ENCODE measurements at regions not wholly inside any gene's neighbourhood (a gene's known extent, or its start where the extent isn't known, plus 50 kb on each side); places are given as distances from the start of the nearest gene placed in this dataset.

- TF ChIP-seq FOXJ3 (CRISPR knock-in tag; IDR thresholded peaks at IDR 0.05; ENCODE audit: borderline replicate concordance) = no peak
- TF ChIP-seq ATF1 (CRISPR knock-in tag; IDR thresholded peaks at IDR 0.05) = no peak
- TF ChIP-seq SRY (CRISPR knock-in tag; IDR thresholded peaks at IDR 0.05) = no peak
- TF ChIP-seq, protein P1, sequence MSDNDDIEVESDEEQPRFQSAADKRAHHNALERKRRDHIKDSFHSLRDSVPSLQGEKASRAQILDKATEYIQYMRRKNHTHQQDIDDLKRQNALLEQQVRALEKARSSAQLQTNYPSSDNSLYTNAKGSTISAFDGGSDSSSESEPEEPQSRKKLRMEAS (IDR thresholded peaks at IDR 0.05) = no peak
- TF ChIP-seq RFXANK (CRISPR knock-in tag; IDR thresholded peaks at IDR 0.05) = no peak
- no peak for TF ChIP-seq NR2F2 (IDR thresholded peaks at IDR 0.05; ENCODE audit: borderline replicate concordance, low read depth)
- TF ChIP-seq ZMYM2 (CRISPR knock-in tag; IDR thresholded peaks at IDR 0.05) = no peak
- TF ChIP-seq, protein P2, sequence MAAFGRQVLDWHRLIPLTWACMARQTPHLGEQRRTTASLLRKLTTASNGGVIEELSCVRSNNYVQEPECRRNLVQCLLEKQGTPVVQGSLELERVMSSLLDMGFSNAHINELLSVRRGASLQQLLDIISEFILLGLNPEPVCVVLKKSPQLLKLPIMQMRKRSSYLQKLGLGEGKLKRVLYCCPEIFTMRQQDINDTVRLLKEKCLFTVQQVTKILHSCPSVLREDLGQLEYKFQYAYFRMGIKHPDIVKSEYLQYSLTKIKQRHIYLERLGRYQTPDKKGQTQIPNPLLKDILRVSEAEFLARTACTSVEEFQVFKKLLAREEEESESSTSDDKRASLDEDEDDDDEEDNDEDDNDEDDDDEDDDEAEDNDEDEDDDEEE (CRISPR knock-in tag; IDR thresholded peaks at IDR 0.05) = no peak
- TF ChIP-seq DMAP1 (CRISPR knock-in tag; IDR thresholded peaks at IDR 0.05) = no peak
- TF ChIP-seq BCL6 (CRISPR knock-in tag; IDR thresholded peaks at IDR 0.05) = no peak
- TF ChIP-seq SNAPC2 (CRISPR knock-in tag; IDR thresholded peaks at IDR 0.05) = no peak
- no peak for TF ChIP-seq KLF9 (CRISPR knock-in tag; IDR thresholded peaks at IDR 0.05; ENCODE audit: low read depth)
- TF ChIP-seq ZSCAN30 (CRISPR knock-in tag; IDR thresholded peaks at IDR 0.05) = no peak
- no peak for TF ChIP-seq HMGA1 (CRISPR knock-in tag; conservative IDR thresholded peaks at IDR 0.05)
- DNase-seq (ENCODE audit: low spot score) (no peak), ATAC-seq (no peak), FAIRE-seq (no peak)
- no peaks in the 10 kb centered on the region for H3K79me2 ChIP-seq (ENCODE audit: insufficient read depth, low read length)
- no peaks in the 10 kb centered on the region for H4K20me1 ChIP-seq (ENCODE audit: insufficient read depth, low read length)
- no peaks in the 10 kb centered on the region for H3K36me3 ChIP-seq (replicated peaks in 1 of 2; ENCODE audit: control insufficient read depth in 1 of 2, insufficient read depth in 2 of 2, low read length in 2 of 2)
- intact Hi-C loops (cut with micrococcal nuclease; ENCODE audit: unreplicated experiment) (no loop called here), in situ Hi-C loops (cut with HindIII; ENCODE audit: extremely low pct_ligation_motif_present, low pct_unique_long_range_greater_than_20kb) (no loop called here)
- H3K9me3 ChIP-seq (ENCODE audit: low read length) = no peaks in the 10 kb centered on the region
- H2AFZ ChIP-seq (ENCODE audit: low read length) = no peak overlapping the region
- no peaks in the 10 kb centered on the region for H3K4me1 ChIP-seq (ENCODE audit: insufficient read depth, low read length)
- WGBS (ENCODE audit: low lambda C conversion rate) = no CpG with 5 or more reads among the region's 5 CpGs
- BruUV-seq (replicated peaks) = no TSS peak
- peaks cover 0 to 3% of the 10 kb centered on the region in 2 experiments; a peak in 1 of 5 replicates for H3K27me3 ChIP-seq (ENCODE audit: control insufficient read depth in 1 of 2, insufficient read depth in 2 of 2, low read length in 2 of 2)
- no peak overlapping the region for H3K4me3 ChIP-seq (replicated peaks in 1 of 3; ENCODE audit: insufficient read depth in 1 of 3, low read depth in 2 of 3, low read length in 3 of 3)
- H3K9ac ChIP-seq (ENCODE audit: insufficient read depth, low read depth, low read length) = no peak overlapping the region
- ChIA-PET POLR2A (no interaction called here), CTCF (ENCODE audit: low intra/inter-chr PET ratio, low total read pairs) (no interaction called here)
- H3K27ac ChIP-seq (ENCODE audit: extremely low read length, insufficient read depth, low read length) = no peak overlapping the region
- no peak overlapping the region for H3K4me2 ChIP-seq (ENCODE audit: low read depth, low read length)
Observed at GRCh38 chrX:3219667-3220066, 126.8 kb downstream of the MXRA5 start.
